ENCODE measurements at regions not wholly inside any gene's neighbourhood (a gene's known extent, or its start where the extent isn't known, plus 50 kb on each side); places are given as distances from the start of the nearest gene placed in this dataset.

DNA sequence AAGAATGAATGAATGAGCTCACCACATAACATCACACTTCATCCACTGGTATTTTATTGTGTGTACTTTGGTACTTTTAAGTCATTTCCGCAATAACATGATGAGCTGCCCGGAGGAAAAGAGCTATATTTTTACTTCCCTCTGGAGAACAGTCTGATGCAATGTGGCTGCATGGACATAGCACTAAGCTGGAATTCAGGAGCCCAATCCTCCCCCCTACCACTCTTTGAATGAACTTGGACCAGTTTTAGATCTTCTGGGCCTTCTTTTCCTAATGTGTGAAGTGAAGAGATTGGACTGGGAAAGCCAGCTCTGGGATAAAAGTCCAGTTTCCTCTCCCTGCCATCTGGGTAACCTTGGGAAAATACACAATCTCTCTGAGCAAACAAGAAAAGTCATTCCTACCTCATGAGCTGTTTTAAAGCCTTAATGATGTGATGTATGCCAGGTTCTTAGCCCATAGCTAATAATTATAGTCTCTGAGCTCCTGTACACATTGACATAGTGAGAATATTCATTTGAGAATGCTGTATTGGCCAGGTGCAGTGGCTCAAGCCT, 79.3 kb downstream of the ABCC12 start (continued):
- TF ChIP-seq ZNF430 (CRISPR knock-in tag; IDR thresholded peaks at IDR 0.05), result no peak; the same call in 1 of the 2 replicates
- peak; percentile 34; the same call in 1 of the 2 replicates for TF ChIP-seq ZNF556 (CRISPR knock-in tag; IDR thresholded peaks at IDR 0.05; ENCODE audit: borderline replicate concordance)
- TF ChIP-seq, protein P1, sequence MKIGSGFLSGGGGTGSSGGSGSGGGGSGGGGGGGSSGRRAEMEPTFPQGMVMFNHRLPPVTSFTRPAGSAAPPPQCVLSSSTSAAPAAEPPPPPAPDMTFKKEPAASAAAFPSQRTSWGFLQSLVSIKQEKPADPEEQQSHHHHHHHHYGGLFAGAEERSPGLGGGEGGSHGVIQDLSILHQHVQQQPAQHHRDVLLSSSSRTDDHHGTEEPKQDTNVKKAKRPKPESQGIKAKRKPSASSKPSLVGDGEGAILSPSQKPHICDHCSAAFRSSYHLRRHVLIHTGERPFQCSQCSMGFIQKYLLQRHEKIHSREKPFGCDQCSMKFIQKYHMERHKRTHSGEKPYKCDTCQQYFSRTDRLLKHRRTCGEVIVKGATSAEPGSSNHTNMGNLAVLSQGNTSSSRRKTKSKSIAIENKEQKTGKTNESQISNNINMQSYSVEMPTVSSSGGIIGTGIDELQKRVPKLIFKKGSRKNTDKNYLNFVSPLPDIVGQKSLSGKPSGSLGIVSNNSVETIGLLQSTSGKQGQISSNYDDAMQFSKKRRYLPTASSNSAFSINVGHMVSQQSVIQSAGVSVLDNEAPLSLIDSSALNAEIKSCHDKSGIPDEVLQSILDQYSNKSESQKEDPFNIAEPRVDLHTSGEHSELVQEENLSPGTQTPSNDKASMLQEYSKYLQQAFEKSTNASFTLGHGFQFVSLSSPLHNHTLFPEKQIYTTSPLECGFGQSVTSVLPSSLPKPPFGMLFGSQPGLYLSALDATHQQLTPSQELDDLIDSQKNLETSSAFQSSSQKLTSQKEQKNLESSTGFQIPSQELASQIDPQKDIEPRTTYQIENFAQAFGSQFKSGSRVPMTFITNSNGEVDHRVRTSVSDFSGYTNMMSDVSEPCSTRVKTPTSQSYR (CRISPR knock-in tag; IDR thresholded peaks at IDR 0.05; ENCODE audit: borderline replicate concordance), result 0 out of 2 replicates have a peak, but pooled peaks have one; percentile 23
- no peak for TF ChIP-seq ZNF350 (CRISPR knock-in tag; IDR thresholded peaks at IDR 0.05; ENCODE audit: borderline replicate concordance, low read depth)
- TF ChIP-seq FIP1L1 (IDR thresholded peaks at IDR 0.05; ENCODE audit: borderline replicate concordance, insufficient read depth, low read depth, low read length), result no peak
- TF ChIP-seq ZHX1 (CRISPR knock-in tag; IDR thresholded peaks at IDR 0.05; ENCODE audit: low read depth), result no peak
- TF ChIP-seq MIER2 (CRISPR knock-in tag; IDR thresholded peaks at IDR 0.05), result 0 out of 2 replicates have a peak, but pooled peaks have one; percentile 31
- 0 out of 2 replicates have a peak, but pooled peaks have one; percentile 40 for TF ChIP-seq ZNF605 (CRISPR knock-in tag; IDR thresholded peaks at IDR 0.05)
- no peak for TF ChIP-seq ZFP62 (CRISPR knock-in tag; IDR thresholded peaks at IDR 0.05)
- TF ChIP-seq FOSL2 (CRISPR knock-in tag; IDR thresholded peaks at IDR 0.05), result peak; percentile 82
- no peak for TF ChIP-seq NONO (IDR thresholded peaks at IDR 0.05)
- TF ChIP-seq NONO (CRISPR knock-in tag; conservative IDR thresholded peaks at IDR 0.05), result no peak
- TF ChIP-seq ZC3H4 (CRISPR knock-in tag; IDR thresholded peaks at IDR 0.05; ENCODE audit: borderline replicate concordance), result no peak
- no peak for TF ChIP-seq ZNF629 (CRISPR knock-in tag; conservative IDR thresholded peaks at IDR 0.05)
- TF ChIP-seq, protein P2, sequence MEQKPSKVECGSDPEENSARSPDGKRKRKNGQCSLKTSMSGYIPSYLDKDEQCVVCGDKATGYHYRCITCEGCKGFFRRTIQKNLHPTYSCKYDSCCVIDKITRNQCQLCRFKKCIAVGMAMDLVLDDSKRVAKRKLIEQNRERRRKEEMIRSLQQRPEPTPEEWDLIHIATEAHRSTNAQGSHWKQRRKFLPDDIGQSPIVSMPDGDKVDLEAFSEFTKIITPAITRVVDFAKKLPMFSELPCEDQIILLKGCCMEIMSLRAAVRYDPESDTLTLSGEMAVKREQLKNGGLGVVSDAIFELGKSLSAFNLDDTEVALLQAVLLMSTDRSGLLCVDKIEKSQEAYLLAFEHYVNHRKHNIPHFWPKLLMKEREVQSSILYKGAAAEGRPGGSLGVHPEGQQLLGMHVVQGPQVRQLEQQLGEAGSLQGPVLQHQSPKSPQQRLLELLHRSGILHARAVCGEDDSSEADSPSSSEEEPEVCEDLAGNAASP (CRISPR knock-in tag; IDR thresholded peaks at IDR 0.05; ENCODE audit: borderline replicate concordance), result 0 out of 2 replicates have a peak, but pooled peaks have one; percentile 17
- TF ChIP-seq ZFAT (CRISPR knock-in tag; conservative IDR thresholded peaks at IDR 0.05), result no peak
- TF ChIP-seq HIVEP1 (CRISPR knock-in tag; IDR thresholded peaks at IDR 0.05), result no peak
- TF ChIP-seq HMG20B (CRISPR knock-in tag; conservative IDR thresholded peaks at IDR 0.05), result peak; percentile 91
- no peak for TF ChIP-seq SRF (IDR thresholded peaks at IDR 0.05; ENCODE audit: low read depth, low read length)
- no peak for TF ChIP-seq ZNF670 (CRISPR knock-in tag; IDR thresholded peaks at IDR 0.05; ENCODE audit: borderline replicate concordance)
- TF ChIP-seq BORCS8-MEF2B (CRISPR knock-in tag; IDR thresholded peaks at IDR 0.05), result no peak
